OCI-LY3 (cell line): ENCODE measurements at regions not wholly inside any gene's neighbourhood (a gene's known extent, or its start where the extent isn't known, plus 50 kb on each side); places are given as distances from the start of the nearest gene placed in this dataset.

Source experiments
- H2AFZ ChIP-seq: fragments of 200-600, 300-600 bp; shearing (Covaris generic); 2 replicates; pipeline ENCODE4 v1.6.0; 2014; ENCODE audit warnings: antibody characterized with exemption, low read depth, low read length
- H3K27ac ChIP-seq: fragments of 200-600, 300-600 bp; sonication (generic); 2 replicates; pipeline ENCODE4 v1.5.1; 2014; ENCODE audit warnings: mild to moderate bottlenecking, low read length, moderate library complexity, mixed read lengths
- H3K27me3 ChIP-seq: fragments of 200-600, 300-600 bp; sonication (generic); 2 replicates; pipeline ENCODE4 v1.6.1; 2014; ENCODE audit warnings: low read depth, low read length, mixed read lengths
- H3K36me3 ChIP-seq: fragments of 200-600, 300-600 bp; sonication (generic); replicated peaks from 2 replicates; pipeline ENCODE3; 2014; ENCODE audit warnings: low read depth, low read length, mixed read lengths
- H3K4me1 ChIP-seq: fragments of 300-600, 200-600 bp; sonication (generic); 2 replicates; pipeline ENCODE4 v1.6.1; 2014; ENCODE audit warnings: low read length, mixed read lengths
- H3K4me2 ChIP-seq: fragments of 200-600, 300-600 bp; sonication (generic); 2 replicates; pipeline ENCODE4 v1.6.1; 2014; ENCODE audit warnings: low read length, mixed read lengths
- H3K4me3 ChIP-seq: fragments of 300-600, 200-600 bp; sonication (generic); 2 replicates; pipeline ENCODE4 v1.5.1; 2014; ENCODE audit warnings: antibody characterized with exemption, mild to moderate bottlenecking, low read length, moderate library complexity
- H3K79me2 ChIP-seq: fragments of 300-600, 200-600 bp; shearing (Covaris generic); 2 replicates; pipeline ENCODE4 v1.6.1; 2014; ENCODE audit warnings: mild to moderate bottlenecking, low read length, mixed read lengths
- H3K9ac ChIP-seq: fragments of 300-600, 200-600 bp; shearing (Covaris generic); 2 replicates; pipeline ENCODE4 v1.6.0; 2014; ENCODE audit warnings: mild to moderate bottlenecking, low read length, moderate library complexity
- H3K9me3 ChIP-seq: fragments of 200-600, 300-600 bp; shearing (Covaris generic); 2 replicates; pipeline ENCODE4 v1.6.1; 2014; ENCODE audit warnings: low read length, mixed read lengths; ENCODE audit not compliant: insufficient read depth
- H4K20me1 ChIP-seq: fragments of 200-600, 300-600 bp; sonication (generic); 2 replicates; pipeline ENCODE4 v1.6.1; 2016; ENCODE audit warnings: low read length, mixed read lengths; ENCODE audit not compliant: insufficient read depth
- EZH2phosphoT487 ChIP-seq: fragments of 200-600 bp; shearing (Covaris generic); IDR thresholded peaks from 2 replicates; pipeline ENCODE4 v1.6.1; 2018; ENCODE audit warnings: antibody characterized with exemption, mixed run types, low read depth
- TF ChIP-seq, protein P1 (sequence below): fragments of 200-600, 300-600 bp; sonication (generic); IDR thresholded peaks from 2 replicates; pipeline ENCODE4 v1.5.1; 2014; ENCODE audit warnings: antibody characterized with exemption, low read length, low read depth

DNA sequence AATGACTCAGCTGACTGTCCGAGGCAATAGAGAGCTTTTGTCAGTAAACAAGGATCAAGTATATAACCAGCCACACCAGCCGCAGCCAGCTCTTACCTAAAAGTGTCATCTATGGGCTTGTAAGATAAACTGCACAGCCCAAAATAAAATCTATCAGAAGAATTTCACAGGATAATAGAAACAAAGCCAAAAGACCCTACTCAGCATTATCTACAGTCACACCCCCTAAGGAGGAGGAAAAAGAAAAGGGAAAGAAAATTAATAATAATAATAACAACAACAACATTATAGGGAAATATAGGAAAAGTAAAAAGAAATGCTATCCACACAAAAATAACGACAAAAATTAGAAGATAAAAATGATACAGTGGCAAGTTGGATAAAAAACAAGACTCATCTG, 1883.8 kb downstream of the OLFM4 start:
- no peak overlapping the region for H2AFZ ChIP-seq
- H4K20me1 ChIP-seq = no peaks in the 10 kb centered on the region
- H3K4me1 ChIP-seq = no peaks in the 10 kb centered on the region
- no peaks in the 10 kb centered on the region; the same call in 1 of the 2 replicates for H3K9me3 ChIP-seq
- no peaks in the 10 kb centered on the region for H3K36me3 ChIP-seq
- H3K79me2 ChIP-seq = no peaks in the 10 kb centered on the region
- H3K4me3 ChIP-seq = no peak overlapping the region
- TF ChIP-seq, protein P1, sequence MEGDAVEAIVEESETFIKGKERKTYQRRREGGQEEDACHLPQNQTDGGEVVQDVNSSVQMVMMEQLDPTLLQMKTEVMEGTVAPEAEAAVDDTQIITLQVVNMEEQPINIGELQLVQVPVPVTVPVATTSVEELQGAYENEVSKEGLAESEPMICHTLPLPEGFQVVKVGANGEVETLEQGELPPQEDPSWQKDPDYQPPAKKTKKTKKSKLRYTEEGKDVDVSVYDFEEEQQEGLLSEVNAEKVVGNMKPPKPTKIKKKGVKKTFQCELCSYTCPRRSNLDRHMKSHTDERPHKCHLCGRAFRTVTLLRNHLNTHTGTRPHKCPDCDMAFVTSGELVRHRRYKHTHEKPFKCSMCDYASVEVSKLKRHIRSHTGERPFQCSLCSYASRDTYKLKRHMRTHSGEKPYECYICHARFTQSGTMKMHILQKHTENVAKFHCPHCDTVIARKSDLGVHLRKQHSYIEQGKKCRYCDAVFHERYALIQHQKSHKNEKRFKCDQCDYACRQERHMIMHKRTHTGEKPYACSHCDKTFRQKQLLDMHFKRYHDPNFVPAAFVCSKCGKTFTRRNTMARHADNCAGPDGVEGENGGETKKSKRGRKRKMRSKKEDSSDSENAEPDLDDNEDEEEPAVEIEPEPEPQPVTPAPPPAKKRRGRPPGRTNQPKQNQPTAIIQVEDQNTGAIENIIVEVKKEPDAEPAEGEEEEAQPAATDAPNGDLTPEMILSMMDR = no peak
- TF ChIP-seq EZH2phosphoT487 = no peak
- no peak overlapping the region for H3K4me2 ChIP-seq
- H3K27me3 ChIP-seq = no peaks in the 10 kb centered on the region
- H3K27ac ChIP-seq = no peak overlapping the region
- H3K9ac ChIP-seq = no peak overlapping the region

DNA sequence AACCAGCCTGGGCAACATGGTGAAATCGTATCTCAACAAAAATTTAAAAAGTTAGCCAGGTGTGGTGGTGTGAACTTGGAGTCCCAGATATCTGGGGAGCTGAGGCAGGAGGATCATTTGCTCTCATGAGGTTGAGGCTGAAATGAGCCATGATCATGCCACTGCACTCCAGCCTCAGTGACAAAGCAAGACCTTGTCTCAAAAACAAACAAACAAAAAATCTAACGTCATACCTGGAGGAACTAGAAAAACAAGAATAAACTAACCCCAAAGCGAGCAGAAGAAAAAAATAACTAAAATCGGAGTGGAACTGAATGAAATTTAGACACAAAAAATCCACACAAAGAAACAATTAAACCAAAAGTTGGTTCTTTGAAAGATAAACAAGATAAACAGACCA, 1885.1 kb downstream of the OLFM4 start:
- no peaks in the 10 kb centered on the region for H3K79me2 ChIP-seq
- H3K4me2 ChIP-seq = no peak overlapping the region
- no peak overlapping the region for H2AFZ ChIP-seq
- H3K27ac ChIP-seq = no peak overlapping the region
- no peaks in the 10 kb centered on the region; the same call in 1 of the 2 replicates for H3K9me3 ChIP-seq
- H3K4me1 ChIP-seq = no peaks in the 10 kb centered on the region
- TF ChIP-seq, protein P1 = no peak
- no peak for TF ChIP-seq EZH2phosphoT487
- H3K27me3 ChIP-seq = no peaks in the 10 kb centered on the region
- H3K36me3 ChIP-seq = no peaks in the 10 kb centered on the region
- no peak overlapping the region for H3K4me3 ChIP-seq
- no peak overlapping the region for H3K9ac ChIP-seq
- no peaks in the 10 kb centered on the region for H4K20me1 ChIP-seq

DNA sequence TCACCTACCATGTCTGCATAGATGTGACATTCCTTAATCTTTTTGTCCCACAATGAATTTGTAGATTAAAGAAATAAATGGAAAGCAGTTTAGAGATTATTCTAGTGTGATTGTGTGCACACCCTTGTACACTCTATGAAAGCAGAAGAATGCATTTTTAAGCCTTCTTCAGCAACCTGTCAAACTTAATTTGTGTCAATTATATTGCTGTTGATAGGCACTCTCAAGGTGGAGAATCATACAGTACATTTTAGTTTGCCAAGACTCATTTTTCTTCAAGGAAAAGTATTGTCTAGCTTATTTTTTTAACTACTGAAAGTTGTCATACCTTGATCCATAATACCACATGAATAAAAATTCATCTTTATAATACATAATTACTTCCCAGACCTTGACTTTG, 1898.9 kb downstream of the OLFM4 start:
- TF ChIP-seq, protein P1 = no peak
- no peak for TF ChIP-seq EZH2phosphoT487
- Histone ChIP-seq H4K20me1 (no peaks in the 10 kb centered on the region), H2AFZ (no peak overlapping the region)

DNA sequence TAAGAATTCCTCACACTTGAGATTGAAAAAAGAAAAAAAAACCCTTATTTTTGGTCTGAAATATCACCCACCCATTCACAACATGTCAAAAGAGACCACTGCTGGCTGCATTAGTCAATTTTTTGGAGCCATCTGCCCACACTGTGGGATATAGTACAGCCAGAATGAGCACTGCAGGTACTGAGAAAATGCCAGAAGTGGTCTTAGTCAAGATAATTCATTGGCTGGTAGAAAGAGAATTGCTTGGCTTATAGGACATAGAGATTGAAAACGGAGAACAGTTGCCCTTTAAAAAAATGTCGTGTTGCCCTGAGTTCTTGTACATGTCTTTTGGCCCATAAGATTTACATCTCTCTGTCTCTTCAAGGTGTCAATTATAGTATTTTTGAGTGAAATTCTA, 1899.5 kb downstream of the OLFM4 start:
- no peaks in the 10 kb centered on the region for H3K9me3 ChIP-seq
- H2AFZ ChIP-seq = no peak overlapping the region
- TF ChIP-seq EZH2phosphoT487 = no peak
- TF ChIP-seq, protein P1 = no peak

More for the DNA sequence above, 1898.9 kb downstream of the OLFM4 start:
- no peak overlapping the region for H3K27ac ChIP-seq
- H3K4me1 ChIP-seq = no peaks in the 10 kb centered on the region
- no peak overlapping the region for H3K9ac ChIP-seq
- H3K9me3 ChIP-seq = no peaks in the 10 kb centered on the region
- no peak overlapping the region for H3K4me2 ChIP-seq
- H3K27me3 ChIP-seq = no peaks in the 10 kb centered on the region
- H3K36me3 ChIP-seq = no peaks in the 10 kb centered on the region
- no peaks in the 10 kb centered on the region for H3K79me2 ChIP-seq
- no peak overlapping the region for H3K4me3 ChIP-seq

More for the DNA sequence above, 1899.5 kb downstream of the OLFM4 start:
- no peaks in the 10 kb centered on the region for H3K27me3 ChIP-seq
- no peak overlapping the region for H3K4me2 ChIP-seq
- H4K20me1 ChIP-seq = no peaks in the 10 kb centered on the region
- no peak overlapping the region for H3K4me3 ChIP-seq
- H3K9ac ChIP-seq = no peak overlapping the region
- no peaks in the 10 kb centered on the region for H3K4me1 ChIP-seq
- H3K79me2 ChIP-seq = no peaks in the 10 kb centered on the region
- H3K36me3 ChIP-seq = no peaks in the 10 kb centered on the region
- H3K27ac ChIP-seq = no peak overlapping the region
